ENCODE measurements at regions not wholly inside any gene's neighbourhood (a gene's known extent, or its start where the extent isn't known, plus 50 kb on each side); places are given as distances from the start of the nearest gene placed in this dataset.

- no peak overlapping the region for H3K4me3 ChIP-seq (ENCODE audit: low read depth, low read length)
- no peak for TF ChIP-seq CTCF (IDR thresholded peaks at IDR 0.05; ENCODE audit: borderline replicate concordance, insufficient read depth, low read depth, low read length)
Measured at GRCh38 chr3:106643684-106644161, 733.5 kb upstream of the CCDC54 start.

GRCh38 chr3:106673926-106674569, 703.2 kb upstream of the CCDC54 start:
- TF ChIP-seq CTCF (IDR thresholded peaks at IDR 0.05; ENCODE audit: borderline replicate concordance, insufficient read depth, low read depth, low read length) = no peak
- no peak overlapping the region for H3K4me3 ChIP-seq (ENCODE audit: low read depth, low read length)

DNA sequence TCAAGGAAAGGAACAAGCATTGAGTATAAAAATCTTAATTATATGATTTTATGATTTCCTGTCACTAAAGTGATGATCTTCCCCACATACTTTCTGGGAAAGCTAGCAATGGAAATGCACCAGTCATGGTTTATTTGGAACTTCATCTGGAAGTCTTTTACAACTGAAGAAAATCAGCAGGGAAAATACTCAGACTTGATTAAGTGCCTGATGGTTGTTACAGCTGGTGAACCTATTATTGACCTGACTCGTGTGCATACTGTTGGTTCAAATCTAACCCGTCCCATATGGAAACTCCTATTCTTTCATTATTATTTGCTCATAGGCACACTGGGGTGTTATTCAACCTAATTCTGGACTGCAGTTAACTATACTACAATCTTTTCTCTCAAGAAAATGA, 701.8 kb upstream of the CCDC54 start:
- TF ChIP-seq CTCF (IDR thresholded peaks at IDR 0.05; ENCODE audit: borderline replicate concordance, insufficient read depth, low read depth, low read length) = no peak
- H3K4me3 ChIP-seq (ENCODE audit: low read depth, low read length) = no peak overlapping the region

- no peak overlapping the region for H3K4me3 ChIP-seq (ENCODE audit: low read depth, low read length)
- no peak for TF ChIP-seq CTCF (IDR thresholded peaks at IDR 0.05; ENCODE audit: borderline replicate concordance, insufficient read depth, low read depth, low read length)
Measured at GRCh38 chr3:106678657-106679390, 698.4 kb upstream of the CCDC54 start.

DNA sequence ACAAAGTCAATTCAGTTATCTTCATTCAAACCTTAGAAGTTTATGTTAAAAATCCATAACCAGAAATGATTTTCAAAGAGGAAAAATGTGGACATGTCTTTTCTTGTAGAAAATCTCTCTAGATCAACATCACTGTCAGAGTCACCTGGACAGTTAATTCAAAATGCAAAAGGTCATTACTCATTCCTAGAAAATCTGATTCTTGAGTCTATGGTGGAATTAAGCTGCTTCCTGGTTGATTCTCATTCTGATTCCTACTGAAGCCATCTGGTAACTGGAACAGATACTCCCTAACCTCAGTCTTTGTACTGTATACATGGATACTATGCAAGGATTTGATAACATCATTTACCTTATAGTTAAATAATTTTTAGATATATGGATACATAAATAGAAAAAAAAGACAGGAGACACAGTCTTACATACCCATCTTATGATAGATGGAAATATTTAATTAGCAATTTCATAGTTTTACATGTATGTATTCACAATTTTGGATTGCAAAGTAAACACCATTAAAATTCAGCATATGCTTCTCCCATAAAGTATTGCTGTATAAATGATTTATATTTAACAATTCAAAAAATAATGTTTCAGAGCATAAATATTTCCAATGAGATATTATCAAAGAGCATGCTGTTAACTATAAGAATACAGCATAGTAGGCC, 693.2 kb upstream of the CCDC54 start:
- no peak overlapping the region for H3K4me3 ChIP-seq (ENCODE audit: low read depth, low read length)
- TF ChIP-seq CTCF (IDR thresholded peaks at IDR 0.05; ENCODE audit: borderline replicate concordance, insufficient read depth, low read depth, low read length) = no peak

DNA sequence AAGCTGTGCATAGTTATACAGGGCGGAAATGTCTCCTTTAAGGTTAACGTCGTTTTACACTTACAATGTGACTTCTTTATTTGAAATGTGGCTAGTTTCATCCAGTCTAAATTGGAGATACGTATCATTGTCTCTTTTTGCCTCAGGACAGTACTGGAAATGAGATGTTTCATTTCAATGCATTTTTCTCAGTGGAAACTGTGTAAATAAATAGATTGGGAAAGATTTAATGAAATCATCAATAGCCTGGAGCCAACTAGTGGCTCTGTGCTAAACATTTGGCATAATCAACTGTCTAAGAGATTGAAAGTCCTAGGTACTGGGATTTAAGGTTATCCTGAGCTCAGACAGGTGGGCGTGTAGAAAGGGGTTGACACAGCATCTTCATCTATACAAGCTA, 691.5 kb upstream of the CCDC54 start:
- H3K4me3 ChIP-seq (ENCODE audit: low read depth, low read length) = no peak overlapping the region
- no peak for TF ChIP-seq CTCF (IDR thresholded peaks at IDR 0.05; ENCODE audit: borderline replicate concordance, insufficient read depth, low read depth, low read length)
